SKM-1 treated with dmso at 0.1 percent for 144 hours (cell line): ENCODE measurements at regions not wholly inside any gene's neighbourhood (a gene's known extent, or its start where the extent isn't known, plus 50 kb on each side); places are given as distances from the start of the nearest gene placed in this dataset.

Source experiments
- DNase-seq: peaks from one replicate; lab custom pipeline; 2025; ENCODE audit not compliant: unreplicated experiment; lab: John Stamatoyannopoulos, UW

DNA sequence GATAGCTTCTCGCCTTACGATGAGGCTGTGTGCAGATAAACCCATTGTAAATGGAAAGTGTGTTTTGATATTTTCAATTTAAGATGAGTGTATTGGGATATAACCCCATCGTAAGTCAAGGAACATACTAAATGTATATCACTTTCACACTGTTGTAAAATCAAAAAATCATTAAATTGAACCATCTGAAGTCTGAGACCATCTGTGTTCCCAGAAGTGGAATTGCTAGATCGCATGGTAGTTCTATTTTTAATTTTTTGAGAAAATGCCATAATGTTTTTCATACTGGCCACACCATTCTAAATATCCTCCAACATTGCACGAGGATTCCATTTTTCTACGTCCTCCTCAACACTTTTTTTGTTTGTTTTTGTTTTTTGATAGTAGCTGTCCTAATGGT lies 209.1 kb upstream of the MTPN start:
- DNase-seq = no peak

DNA sequence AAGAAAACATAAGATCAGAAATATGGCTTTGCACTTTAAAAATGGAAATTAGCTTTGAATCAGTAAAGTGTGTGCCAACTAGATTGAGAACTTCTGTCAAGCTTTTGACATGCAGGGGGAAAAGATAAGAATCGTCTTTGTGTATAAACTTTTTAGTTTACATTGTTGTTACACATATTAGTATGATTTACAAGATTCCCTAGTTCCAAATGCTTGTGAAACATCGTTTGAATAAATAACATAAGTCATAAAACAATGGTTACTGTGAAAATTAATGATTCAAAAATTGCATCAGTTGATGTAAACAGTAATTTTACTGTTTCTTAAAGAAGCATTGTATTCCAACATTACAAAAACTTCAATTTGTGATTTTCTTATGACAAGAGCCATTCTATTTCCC lies 207.6 kb upstream of the MTPN start:
- no peak for DNase-seq

DNA sequence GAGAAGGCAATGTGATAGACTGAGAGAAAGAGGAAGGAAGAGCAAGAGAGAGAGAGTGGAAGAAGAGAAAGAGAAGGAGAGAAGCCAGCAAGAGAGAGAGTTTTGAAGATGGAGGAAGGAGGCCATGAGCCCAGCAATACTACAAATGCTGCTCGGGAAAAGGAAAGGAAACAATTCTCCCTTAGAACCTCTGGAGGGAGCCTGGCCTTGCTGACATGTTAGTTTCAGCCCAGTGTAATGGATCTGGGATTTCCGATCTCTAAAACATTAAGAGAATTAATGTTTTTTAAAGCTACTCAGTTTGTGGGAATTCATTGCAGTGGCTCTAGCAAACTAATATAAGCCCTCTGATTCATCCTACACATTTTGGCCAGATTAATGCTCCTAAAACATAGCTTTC lies 206.8 kb upstream of the MTPN start:
- DNase-seq = no peak

DNA sequence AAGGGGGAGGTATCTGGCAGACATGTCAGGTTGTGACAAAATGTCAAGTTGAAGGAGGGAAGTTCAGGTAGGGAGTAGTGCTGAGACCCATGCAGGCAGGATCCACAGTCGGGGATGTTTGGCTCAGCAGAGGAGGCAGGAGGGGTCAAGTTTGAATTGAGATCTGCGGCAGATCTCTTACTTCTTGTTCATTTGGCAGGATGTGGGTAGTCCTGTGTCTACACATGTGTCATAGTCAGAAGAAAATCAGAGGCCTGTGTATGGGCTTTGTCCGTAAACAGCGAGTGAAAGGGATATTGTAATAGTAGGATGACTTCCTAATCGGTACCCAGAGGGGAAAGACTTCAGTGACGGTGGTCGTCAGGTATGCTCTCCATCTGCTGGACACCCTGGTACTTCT lies 203.8 kb upstream of the MTPN start:
- DNase-seq = no peak

DNA sequence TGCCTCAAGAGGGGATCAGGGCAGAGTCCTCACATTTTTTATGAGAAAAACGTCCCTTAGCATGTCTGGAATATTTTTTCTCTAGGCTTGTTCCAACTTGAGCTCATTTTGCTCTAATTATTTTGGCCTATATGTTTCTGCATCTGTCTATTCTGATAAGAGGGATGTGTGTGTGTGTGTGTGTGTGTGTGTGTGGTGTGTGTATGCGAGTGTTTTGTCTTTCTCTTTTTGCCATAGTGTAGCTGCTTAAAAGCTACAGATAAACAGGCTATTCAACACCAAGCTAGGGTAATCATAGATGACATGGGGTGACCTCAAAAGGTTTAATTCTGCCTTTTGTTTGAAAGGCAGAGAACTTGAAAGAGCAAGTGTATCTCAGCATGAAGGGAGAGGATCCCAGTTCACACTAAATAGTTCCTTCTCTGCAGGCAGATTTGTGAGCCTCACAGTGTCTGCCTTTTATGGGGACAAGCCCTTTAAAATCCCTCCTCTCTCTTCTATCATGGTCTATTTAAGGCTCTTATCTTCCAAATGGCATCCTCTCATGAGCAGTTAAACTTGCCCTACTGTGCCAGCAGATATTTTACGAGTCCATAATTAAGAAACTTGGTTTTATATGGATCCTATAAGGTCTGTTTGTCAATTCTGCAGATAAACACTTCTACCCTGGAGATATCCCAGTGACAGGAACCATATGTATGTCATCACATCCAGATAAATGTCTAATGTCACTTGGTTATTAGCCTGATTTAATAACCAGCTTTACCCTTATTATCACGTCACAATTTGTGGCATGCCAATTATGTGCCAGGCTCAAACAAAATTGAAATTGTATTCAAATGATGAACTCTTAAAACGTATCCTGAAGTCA lies 202.9 kb upstream of the MTPN start:
- no peak for DNase-seq

DNA sequence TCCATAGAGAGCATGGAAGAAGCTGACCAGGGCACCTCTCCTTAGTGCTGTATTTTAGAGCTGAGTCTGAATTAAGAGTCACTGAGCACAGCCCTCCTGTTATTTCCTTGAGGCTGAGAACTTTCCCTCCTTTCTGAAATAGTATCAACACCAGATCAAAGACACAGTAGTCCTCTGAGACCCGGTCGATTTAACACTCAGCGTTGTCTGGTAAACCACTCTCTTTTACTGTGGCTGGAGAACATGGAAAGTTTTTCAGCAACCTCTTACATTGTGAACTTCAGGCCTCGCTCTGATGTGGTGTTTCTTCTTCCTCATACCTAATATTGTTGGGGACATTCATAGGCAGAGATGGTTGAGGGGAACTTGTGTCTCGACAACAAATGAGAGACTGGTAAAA lies 202.0 kb upstream of the MTPN start:
- no peak for DNase-seq

DNA sequence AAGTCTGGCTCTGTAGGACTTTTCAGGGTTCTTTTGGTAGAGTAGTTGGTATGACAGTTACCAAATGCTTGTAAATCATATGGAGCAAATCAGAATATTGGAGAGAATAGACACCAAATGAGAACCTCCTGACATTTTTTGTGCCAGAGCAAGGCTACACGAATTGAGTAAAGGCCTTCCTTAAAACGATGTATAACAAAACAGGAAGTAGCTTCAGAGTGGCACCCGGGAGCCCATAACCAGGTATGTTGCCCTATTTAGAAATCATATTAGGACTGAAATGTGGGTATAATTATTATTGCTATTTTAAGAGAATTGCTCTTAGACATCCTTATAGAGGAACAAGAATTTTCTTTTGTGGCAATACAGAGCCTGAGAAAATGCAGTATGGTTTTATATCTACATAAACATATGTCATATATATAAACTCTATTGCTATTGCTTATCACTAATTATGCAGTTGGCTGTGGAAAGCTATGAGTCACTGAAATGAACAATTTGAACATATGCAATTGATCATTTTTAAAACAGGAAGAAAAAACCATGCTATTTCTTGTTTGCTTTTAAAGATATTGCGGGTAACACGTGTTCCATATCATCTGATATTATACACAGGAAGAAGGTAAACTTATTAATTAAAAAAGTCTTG lies 197.4 kb upstream of the MTPN start:
- DNase-seq = no peak

DNA sequence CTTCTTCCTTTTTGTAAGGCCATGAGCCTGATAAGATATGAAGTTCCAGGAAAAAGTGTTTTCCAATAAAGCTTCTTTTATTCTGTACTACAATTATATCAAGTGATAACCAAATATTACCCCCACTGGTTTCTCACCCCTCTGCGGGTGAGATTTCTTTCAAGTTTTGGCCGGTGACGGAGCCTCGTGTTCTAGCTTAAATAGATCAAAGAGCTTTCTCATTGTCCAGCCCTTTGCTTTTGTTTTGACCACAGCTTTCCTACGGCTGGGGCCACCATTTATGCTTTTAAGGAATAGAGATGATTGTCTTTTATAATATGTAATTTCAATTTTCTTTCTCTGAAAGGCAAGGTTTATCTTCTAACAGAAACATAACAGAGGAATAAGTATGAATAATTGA lies 196.7 kb upstream of the MTPN start:
- no peak for DNase-seq

DNA sequence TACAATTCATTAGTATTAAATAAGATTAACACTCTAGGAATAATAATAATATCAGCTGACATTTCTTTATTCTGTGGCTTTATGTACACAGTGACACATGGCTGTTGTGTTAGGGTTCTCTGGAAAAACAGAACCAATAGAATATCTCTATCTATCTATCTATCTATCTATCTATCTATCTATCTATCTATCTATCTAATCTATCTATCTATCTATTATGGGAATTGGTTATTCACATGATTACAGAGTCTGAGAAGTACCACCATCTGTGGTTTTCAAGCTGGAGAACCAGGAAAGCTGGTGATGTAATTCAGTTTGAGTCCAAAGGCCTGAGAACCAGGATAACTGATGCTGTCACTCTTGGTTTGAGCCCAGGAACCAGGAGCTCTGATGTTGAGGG lies 194.1 kb upstream of the MTPN start:
- DNase-seq = no peak

DNA sequence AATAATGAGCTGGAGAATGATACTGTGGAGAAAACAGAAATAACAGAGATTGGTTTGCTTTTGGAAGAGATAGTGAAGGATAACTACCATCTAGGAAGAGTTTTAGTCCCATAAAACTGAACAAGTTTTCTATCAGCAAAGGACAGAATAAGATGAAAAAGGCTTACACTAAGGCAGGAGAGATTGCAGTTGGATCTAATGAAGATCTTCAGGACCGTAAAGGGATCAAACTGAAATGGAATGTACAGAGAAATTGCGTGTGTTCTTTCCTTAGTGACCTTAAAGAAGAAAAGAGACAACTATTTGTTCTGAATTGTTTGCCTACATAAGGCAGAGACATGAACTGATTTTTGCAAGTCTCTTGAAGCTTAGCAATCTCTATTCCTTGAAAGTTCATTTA lies 191.7 kb upstream of the MTPN start:
- no peak for DNase-seq

DNA sequence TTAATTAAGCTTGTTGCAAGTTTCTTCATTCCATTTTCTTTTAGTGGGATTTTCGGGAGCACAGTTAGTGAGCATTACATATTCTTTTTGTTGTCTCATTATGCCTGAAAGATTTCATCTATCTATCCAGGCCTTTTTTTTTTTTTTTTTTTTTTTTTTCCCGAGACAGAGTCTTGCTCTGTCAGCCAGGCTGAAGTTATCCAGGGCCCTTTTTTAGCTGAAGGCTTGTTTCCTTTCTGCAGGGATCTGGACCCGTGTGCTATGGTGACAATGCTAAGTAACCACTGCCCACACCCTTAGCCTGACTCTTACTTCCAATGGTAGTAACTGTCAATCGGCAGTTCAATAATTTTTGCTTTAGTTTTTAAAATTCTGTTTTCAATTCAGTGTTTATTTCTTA lies 190.8 kb upstream of the MTPN start:
- DNase-seq = no peak

DNA sequence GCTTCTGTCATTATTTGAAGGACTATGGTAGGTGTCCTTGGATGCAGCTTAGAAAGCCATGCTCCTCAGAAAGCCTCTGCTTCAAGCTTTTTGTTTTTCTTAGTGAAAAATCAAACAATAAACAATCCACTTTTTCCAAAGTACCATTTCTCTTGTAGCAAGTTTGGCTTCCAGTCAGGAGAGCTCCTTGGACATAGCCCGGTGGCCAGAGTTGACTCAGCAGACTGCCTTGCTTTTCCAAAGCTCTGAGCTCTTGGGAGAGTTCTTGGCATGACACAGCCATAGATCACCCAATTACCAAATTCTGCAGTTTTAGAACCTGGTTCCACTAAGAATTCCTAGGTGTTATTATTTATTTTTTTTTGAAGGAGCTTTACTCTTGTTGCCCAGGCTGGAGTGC lies 189.4 kb upstream of the MTPN start:
- no peak for DNase-seq

DNA sequence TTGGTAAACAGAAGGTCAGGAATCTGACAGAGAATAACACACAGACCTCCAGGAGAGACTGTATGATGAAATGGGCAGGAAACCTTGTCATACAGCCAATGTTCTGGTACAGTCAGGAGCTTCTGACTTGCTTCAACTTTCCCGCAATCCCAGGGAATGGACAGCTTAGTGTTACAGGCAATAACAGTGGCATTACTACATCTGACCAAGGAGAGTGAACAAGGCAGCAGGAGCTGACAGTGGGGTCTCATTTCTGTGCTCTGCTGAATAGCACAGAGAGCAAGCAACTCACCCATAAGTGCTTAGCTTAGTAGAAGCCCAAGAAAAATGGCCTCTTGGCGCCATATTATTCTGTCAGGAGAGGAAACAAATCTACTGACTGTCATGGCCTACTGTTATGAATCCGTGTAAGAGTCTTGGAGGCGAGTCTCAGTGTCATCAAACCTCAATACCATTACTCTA lies 186.2 kb upstream of the MTPN start:
- no peak for DNase-seq

DNA sequence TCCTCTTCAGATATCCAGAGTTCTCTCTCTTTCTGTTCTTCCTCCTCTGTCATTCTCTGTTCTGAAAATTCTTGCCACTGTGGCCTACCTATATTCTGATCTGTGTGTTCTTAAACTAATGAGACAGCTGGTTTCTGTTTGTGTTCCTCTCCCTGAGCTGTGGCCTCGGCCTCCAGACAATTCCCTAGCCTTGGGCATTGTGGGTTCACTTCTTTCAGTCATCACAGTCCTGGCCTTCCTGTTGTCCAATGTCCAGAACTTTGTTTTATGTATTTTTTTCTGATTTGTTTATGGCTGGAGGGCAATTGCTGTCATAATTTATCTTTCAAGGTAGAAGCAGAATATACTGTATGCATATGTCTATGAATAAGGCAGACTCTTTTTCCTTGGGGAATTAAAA lies 173.2 kb upstream of the MTPN start:
- no peak for DNase-seq

DNA sequence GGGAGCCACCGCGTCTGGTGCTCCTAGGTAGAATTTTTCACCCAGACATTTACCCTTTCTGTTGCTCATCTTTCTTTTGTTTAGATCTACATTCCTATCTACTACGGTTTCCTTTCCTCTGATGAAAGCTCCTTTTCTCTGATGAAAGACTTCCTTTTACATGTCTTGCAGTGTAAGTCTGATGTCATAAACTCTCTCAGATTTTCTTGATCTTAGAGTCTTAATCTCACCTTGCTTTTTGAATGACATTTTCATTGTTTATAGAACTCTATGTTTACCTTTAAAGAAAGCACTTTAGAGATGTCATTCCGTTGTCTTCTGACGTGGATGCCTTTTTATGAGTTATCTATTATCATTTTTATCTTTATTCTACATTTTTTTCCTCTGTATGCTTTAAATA lies 171.8 kb upstream of the MTPN start:
- DNase-seq = no peak

DNA sequence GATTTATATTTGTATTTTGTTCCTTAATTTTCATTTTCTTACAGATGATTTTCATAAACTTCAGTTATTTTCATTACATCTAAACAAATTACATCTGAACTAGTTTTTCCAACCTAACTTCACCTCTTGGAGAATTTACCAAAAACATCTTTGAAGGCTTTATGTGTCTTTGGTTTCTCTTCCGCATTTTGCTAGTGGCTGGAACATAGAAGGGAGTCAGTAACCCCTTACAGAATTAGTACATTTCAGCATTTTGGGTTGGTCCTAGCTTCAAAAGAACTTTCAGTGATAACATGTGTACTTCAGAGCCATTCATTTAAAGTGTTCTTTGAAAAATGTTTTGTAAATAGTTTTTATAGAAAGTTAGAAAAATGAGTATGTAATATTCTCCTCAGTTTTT lies 169.8 kb upstream of the MTPN start:
- no peak for DNase-seq

DNA sequence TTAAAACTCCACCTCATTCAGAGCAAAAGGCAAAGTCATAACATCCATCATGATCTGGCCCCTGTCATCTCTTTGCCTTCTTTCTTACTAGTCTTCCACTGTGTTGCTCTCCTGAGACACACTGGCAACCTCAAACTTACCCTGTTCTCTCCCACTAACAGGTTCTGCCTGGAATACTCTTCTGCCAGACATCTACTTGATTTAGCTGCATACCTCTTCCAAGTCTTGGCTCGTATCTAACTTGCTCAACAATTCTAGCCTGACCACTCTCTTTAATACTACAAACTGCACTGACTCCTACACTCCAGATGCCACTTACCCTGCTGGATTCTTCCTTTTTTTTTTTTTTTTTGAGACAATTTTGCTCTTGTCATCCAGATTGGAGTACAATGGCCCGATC lies 167.0 kb upstream of the MTPN start:
- no peak for DNase-seq

DNA sequence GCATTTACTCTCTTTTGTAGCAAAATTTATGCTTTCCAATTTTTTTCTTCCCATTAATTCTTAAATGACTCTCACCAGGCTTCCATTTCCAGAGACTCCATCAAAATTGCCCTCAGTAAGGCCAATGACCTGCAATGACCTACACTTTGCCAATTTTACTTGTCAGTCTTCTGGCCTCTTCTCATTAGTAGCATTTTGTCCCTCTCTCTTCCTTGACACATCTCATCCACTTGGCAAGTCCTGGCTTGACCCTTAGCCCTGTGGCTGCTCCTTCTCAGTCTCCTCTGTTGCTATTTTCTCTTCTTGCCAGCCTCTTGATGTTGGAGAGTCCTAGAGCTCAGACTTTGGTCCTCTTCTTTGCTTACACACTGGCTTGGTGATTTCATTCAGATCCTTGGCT lies 166.1 kb upstream of the MTPN start:
- DNase-seq = no peak

DNA sequence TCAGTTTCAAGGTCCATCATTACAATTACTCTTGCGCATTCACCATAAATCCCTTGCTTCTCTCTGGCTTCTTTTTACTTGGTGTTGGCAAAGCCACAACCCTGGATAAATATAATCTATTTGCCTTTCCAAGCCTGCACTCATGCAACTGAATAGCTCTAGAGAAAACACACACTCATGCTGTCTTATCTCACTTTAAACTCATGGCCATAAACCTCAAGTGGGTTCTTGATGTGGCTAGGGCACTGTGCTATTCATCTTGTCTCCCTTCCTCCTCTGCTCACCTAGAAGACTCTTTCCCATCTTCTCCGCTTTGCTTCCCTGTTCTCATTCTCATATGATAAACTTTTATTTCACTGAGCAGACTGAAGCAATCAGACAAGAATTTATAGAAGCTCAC lies 165.4 kb upstream of the MTPN start:
- DNase-seq = no peak

DNA sequence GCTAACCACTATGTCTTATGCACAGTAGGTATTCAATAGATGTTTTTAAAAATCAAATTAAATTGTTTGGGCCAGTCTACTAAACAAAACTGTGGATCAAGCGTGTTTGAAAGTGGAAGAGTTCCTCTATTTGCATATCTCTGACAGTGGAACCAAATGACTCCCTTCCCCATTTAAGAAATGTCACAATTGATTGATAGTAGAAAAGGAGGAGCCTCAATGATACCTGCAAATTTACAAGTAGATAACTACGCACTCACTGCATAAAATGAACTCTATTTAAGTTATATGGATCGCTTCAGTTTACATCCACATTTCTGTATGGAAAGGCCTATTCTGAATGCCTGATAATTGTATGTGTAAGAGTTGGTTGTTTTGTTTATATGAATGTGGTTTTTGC lies 163.3 kb upstream of the MTPN start:
- no peak for DNase-seq

DNA sequence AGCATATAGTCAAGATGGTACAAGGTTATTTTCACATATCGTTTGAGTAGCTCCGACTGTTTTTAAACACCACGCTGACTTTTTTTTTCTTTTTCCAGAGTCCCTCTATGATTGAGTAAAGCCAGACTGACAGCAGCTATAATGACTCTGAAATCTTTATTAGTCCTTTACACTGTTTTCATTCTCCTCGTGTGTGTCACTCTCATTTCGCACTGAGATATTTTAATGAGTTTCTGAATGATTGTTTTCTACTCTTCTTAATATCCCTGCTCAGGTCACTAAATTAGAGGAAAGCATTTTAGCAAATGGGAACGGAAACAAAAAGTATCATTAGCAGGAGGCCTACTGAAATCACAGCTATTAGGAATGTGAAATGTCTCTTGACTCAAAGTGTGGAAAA lies 162.3 kb upstream of the MTPN start:
- DNase-seq = no peak

DNA sequence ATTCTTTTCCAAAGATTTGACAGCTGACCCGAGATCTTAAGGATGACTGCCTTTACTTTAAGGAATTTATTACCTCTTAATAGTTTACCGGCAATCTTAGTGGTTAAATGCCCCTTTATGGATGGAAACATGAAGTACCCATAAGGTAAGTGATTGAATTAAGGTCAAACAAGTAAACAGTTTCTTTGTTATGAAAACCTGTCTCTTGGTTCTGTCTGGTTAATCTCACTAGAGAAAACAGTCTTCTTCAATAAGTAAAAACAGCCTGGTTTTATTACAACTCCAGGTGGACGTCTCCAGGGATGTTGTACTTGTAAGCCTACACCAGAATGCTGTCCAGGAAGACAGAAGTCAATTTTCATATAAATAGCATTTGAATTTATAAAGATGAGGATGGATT lies 161.8 kb upstream of the MTPN start:
- DNase-seq = no peak
